HepG2 (cell line): ENCODE measurements at regions not wholly inside any gene's neighbourhood (a gene's known extent, or its start where the extent isn't known, plus 50 kb on each side); places are given as distances from the start of the nearest gene placed in this dataset.

Source experiments
- ATAC-seq: fragments of 200-7000 bp; cut with Tn5 transposase; 3 replicates; pipeline ENCODE4 v1.9.1; 2020; ENCODE audit warnings: mild to moderate bottlenecking, moderate library complexity
- BruUV-seq: library from RNA; stranded (reverse); fragments of 400-500 nt; replicated peaks from 2 replicates; lab custom pipeline; 2021; lab: Mats Ljungman, UMichigan
- CTCF ChIA-PET: fragments of 300-600 bp; formaldehyde crosslinking; extraction: SDS; loops from one replicate; lab custom pipeline; 2021; ENCODE audit warnings: low total read pairs, inconsistent platforms, low intra/inter-chr PET ratio; lab: Yijun Ruan, JAX
- POLR2A ChIA-PET: fragments of 350-600 bp; sonication (Branson Sonifier 250); formaldehyde crosslinking; loops from one replicate; lab custom pipeline; 2020; ENCODE audit warnings: antibody characterized with exemption, inconsistent platforms; lab: Yijun Ruan, JAX
- DNase-seq: peaks from one replicate; pipeline ENCODE4 v3.0.0-alpha.2; 2015; ENCODE audit warnings: low spot score
- FAIRE-seq: peaks from 3 replicates; lab custom pipeline; 2011; peaks lifted over from hg19 to GRCh38; lab: Jason Lieb, UNC
- H2AFZ ChIP-seq: one replicate; pipeline ENCODE4 v1.6.1; 2011; ENCODE audit warnings: low read length, inconsistent platforms
- H3K27ac ChIP-seq: fragments of 300-600 bp; 3 replicates; pipeline ENCODE4 v1.8.0; 2011; ENCODE audit warnings: mixed run types, mild to moderate bottlenecking, mixed read lengths, low read length, inconsistent platforms; ENCODE audit not compliant: insufficient read depth; ENCODE audit errors: extremely low read length
- H3K27me3 ChIP-seq, 2 experiments: fragments of 200-600 bp in 1 of 2; 2 replicates in 1 of 2; 3 replicates in 1 of 2; pipeline versions ENCODE4 v1.6.0 to v1.8.0; 2011; ENCODE audit warnings: low read length in 2 of 2, mild to moderate bottlenecking in 2 of 2, moderate library complexity in 2 of 2, inconsistent platforms in 1 of 2; ENCODE audit not compliant: insufficient read depth in 2 of 2, control insufficient read depth in 1 of 2
- H3K36me3 ChIP-seq, 2 experiments: fragments of 200-600 bp in 1 of 2; replicated peaks in 1 of 2; 2 replicates in 1 of 2; 3 replicates in 1 of 2; pipeline versions ENCODE4 v1.5.1 to v1.8.0; 2011; ENCODE audit warnings: low read length in 2 of 2, inconsistent platforms in 1 of 2; ENCODE audit not compliant: insufficient read depth in 2 of 2, control insufficient read depth in 1 of 2
- H3K4me1 ChIP-seq: 2 replicates; pipeline ENCODE4 v1.5.1; 2012; ENCODE audit warnings: low read length, inconsistent platforms; ENCODE audit not compliant: insufficient read depth
- H3K4me2 ChIP-seq: 2 replicates; pipeline ENCODE4 v1.6.0; 2011; ENCODE audit warnings: low read depth, low read length, inconsistent platforms
- H3K4me3 ChIP-seq, 3 experiments: fragments of 200-600 bp in 1 of 3; sonication (generic), shearing (Covaris generic) in 1 of 3; replicated peaks in 1 of 3; 2 replicates each; pipeline ENCODE4 v1.5.1; 2011 to 2016; ENCODE audit warnings: low read length in 3 of 3, inconsistent platforms in 2 of 3, low read depth in 2 of 3, mild to moderate bottlenecking in 2 of 3, control low read depth in 1 of 3, mixed read lengths in 1 of 3; ENCODE audit not compliant: insufficient read depth in 1 of 3
- H3K79me2 ChIP-seq: one replicate; pipeline ENCODE4 v1.6.1; 2011; ENCODE audit warnings: low read length, inconsistent platforms; ENCODE audit not compliant: insufficient read depth
- H3K9ac ChIP-seq: 2 replicates; pipeline ENCODE4 v1.6.0; 2011; ENCODE audit warnings: mild to moderate bottlenecking, low read depth, low read length, inconsistent platforms; ENCODE audit not compliant: insufficient read depth
- H3K9me3 ChIP-seq: 2 replicates; pipeline ENCODE4 v1.5.1; 2012; ENCODE audit warnings: mild to moderate bottlenecking, low read length
- H4K20me1 ChIP-seq: 2 replicates; pipeline ENCODE4 v1.6.0; 2011; ENCODE audit warnings: inconsistent platforms, mild to moderate bottlenecking, low read length, moderate library complexity; ENCODE audit not compliant: insufficient read depth
- FOXK2 ChIP-seq: fragments of 450-650 bp; IDR thresholded peaks from 2 replicates; pipeline ENCODE4 v1.6.1; 2016
- HES4 ChIP-seq: sonication (generic); formaldehyde crosslinking; IDR thresholded peaks from 2 replicates; pipeline ENCODE4 v1.9.0; 2021; ENCODE audit warnings: mild to moderate bottlenecking, missing genetic modification reagents, borderline replicate concordance
- TARDBP ChIP-seq: sonication (generic); formaldehyde crosslinking; IDR thresholded peaks from 2 replicates; pipeline ENCODE4 v1.8.0; 2022; ENCODE audit warnings: mild to moderate bottlenecking, missing genetic modification reagents
- ZNF333 ChIP-seq: sonication (generic); formaldehyde crosslinking; IDR thresholded peaks from 2 replicates; pipeline ENCODE4 v1.4.0; 2020; ENCODE audit warnings: mild to moderate bottlenecking, missing genetic modification reagents, borderline replicate concordance
- ZNF672 ChIP-seq: sonication (generic); formaldehyde crosslinking; IDR thresholded peaks from 2 replicates; pipeline ENCODE4 v1.8.1; 2022; ENCODE audit warnings: missing genetic modification reagents
- in situ Hi-C: cut with HindIII; loops from 2 replicates; pipeline ENCODE4 v1.10.0; 2017; ENCODE audit warnings: low pct_unique_long_range_greater_than_20kb; ENCODE audit not compliant: extremely low pct_ligation_motif_present
- intact Hi-C: fragments of 100-400 bp; cut with micrococcal nuclease; formaldehyde crosslinking; loops from one replicate; pipeline ENCODE4 v1.10.0; 2022; ENCODE audit not compliant: unreplicated experiment
- TF ChIP-seq, protein P1 (sequence below): sonication (generic); formaldehyde crosslinking; IDR thresholded peaks from 2 replicates; pipeline ENCODE4 v1.5.0; 2020; ENCODE audit warnings: mild to moderate bottlenecking, missing genetic modification reagents, borderline replicate concordance
- TF ChIP-seq, protein P2 (sequence below): sonication (generic); formaldehyde crosslinking; IDR thresholded peaks from 2 replicates; pipeline ENCODE4 v1.8.1; 2023; ENCODE audit warnings: mild to moderate bottlenecking, missing genetic modification reagents
- TF ChIP-seq, protein P3 (sequence below): sonication (generic); formaldehyde crosslinking; IDR thresholded peaks from 2 replicates; pipeline ENCODE4 v1.4.0; 2020; ENCODE audit warnings: missing genetic modification reagents

DNA sequence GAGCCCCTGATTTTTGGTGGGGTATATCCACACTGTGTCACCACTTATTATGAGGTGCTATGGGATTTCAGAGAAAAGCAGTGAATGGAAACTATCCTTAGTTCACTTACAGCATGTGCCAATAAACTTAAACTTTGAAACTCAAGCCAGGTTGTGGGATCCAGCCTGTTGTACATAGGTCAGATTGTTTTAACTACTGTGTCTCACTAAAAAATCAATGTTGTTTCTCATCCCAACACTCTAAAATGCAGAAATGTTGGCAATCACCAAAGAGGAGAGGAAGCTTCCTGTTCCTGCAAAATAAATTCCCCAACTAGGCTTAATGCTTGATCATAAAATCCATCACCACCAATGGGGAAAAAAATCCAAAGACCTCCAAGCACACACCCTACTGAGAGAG, 173.7 kb upstream of the ONECUT1 start:
- Histone ChIP-seq H3K27me3 (no peaks in the 10 kb centered on the region; a peak in 1 of 5 replicates), H3K27ac (no peak overlapping the region), H3K36me3 (no peaks in the 10 kb centered on the region), H3K9me3 (no peaks in the 10 kb centered on the region), H3K9ac (no peak overlapping the region), H4K20me1 (no peaks in the 10 kb centered on the region), H3K79me2 (no peaks in the 10 kb centered on the region), H2AFZ (no peak overlapping the region), H3K4me2 (no peak overlapping the region), H3K4me1 (no peaks in the 10 kb centered on the region), H3K4me3 (no peak overlapping the region)
- ChIA-PET POLR2A (no interaction called here), CTCF (no interaction called here)
- ATAC-seq (no peak), DNase-seq (no peak), FAIRE-seq (no peak)
- in situ Hi-C loops (no loop called here), intact Hi-C loops (no loop called here)
- TF ChIP-seq, protein P1, sequence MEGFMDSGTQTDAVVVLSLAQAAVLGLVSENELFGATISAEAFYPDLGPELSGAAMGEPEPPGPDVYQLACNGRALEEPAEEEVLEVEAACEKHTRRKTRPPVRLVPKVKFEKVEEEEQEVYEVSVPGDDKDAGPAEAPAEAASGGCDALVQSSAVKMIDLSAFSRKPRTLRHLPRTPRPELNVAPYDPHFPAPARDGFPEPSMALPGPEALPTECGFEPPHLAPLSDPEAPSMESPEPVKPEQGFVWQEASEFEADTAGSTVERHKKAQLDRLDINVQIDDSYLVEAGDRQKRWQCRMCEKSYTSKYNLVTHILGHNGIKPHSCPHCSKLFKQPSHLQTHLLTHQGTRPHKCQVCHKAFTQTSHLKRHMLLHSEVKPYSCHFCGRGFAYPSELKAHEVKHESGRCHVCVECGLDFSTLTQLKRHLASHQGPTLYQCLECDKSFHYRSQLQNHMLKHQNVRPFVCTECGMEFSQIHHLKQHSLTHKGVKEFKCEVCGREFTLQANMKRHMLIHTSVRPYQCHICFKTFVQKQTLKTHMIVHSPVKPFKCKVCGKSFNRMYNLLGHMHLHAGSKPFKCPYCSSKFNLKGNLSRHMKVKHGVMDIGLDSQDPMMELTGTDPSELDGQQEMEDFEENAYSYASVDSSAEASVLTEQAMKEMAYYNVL: no peak
- TF ChIP-seq, protein P2, sequence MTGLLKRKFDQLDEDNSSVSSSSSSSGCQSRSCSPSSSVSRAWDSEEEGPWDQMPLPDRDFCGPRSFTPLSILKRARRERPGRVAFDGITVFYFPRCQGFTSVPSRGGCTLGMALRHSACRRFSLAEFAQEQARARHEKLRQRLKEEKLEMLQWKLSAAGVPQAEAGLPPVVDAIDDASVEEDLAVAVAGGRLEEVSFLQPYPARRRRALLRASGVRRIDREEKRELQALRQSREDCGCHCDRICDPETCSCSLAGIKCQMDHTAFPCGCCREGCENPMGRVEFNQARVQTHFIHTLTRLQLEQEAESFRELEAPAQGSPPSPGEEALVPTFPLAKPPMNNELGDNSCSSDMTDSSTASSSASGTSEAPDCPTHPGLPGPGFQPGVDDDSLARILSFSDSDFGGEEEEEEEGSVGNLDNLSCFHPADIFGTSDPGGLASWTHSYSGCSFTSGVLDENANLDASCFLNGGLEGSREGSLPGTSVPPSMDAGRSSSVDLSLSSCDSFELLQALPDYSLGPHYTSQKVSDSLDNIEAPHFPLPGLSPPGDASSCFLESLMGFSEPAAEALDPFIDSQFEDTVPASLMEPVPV (CRISPR knock-in tag): no peak
- no peak for TF ChIP-seq HES4
- TF ChIP-seq, protein P3, sequence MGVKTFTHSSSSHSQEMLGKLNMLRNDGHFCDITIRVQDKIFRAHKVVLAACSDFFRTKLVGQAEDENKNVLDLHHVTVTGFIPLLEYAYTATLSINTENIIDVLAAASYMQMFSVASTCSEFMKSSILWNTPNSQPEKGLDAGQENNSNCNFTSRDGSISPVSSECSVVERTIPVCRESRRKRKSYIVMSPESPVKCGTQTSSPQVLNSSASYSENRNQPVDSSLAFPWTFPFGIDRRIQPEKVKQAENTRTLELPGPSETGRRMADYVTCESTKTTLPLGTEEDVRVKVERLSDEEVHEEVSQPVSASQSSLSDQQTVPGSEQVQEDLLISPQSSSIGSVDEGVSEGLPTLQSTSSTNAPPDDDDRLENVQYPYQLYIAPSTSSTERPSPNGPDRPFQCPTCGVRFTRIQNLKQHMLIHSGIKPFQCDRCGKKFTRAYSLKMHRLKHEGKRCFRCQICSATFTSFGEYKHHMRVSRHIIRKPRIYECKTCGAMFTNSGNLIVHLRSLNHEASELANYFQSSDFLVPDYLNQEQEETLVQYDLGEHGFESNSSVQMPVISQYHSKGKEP: no peak
- TF ChIP-seq ZNF672 (CRISPR knock-in tag): no peak
- TF ChIP-seq FOXK2: no peak
- TF ChIP-seq TARDBP (CRISPR knock-in tag): no peak
- no peak for TF ChIP-seq ZNF333 (CRISPR knock-in tag)
- BruUV-seq: no TSS peak
